HAP-1 (cell line): ENCODE measurements at regions not wholly inside any gene's neighbourhood (a gene's known extent, or its start where the extent isn't known, plus 50 kb on each side); places are given as distances from the start of the nearest gene placed in this dataset.
A peak's percentile ranks its signal among the peaks of the same experiment; 100 is the strongest.

Experiments
- DNase-seq, 2 experiments: peaks; one replicate each; pipeline ENCODE4 v3.0.0-alpha.2; 2016 to 2020; ENCODE audit warnings: low spot score in 2 of 2
- H3K27me3 ChIP-seq: fragments of 250-450 bp; sonication (Bioruptor Pico); 2 replicates; pipeline ENCODE4 v1.5.1; 2020; ENCODE audit warnings: low read depth, mild to moderate bottlenecking, moderate library complexity
- H3K36me3 ChIP-seq: fragments of 250-450 bp; sonication (Bioruptor Pico); replicated peaks from 2 replicates; pipeline ENCODE4 v1.5.1; 2020; ENCODE audit warnings: mild to moderate bottlenecking
- H3K4me1 ChIP-seq: fragments of 250-450 bp; sonication (Bioruptor Pico); 2 replicates; pipeline ENCODE4 v1.5.1; 2020; ENCODE audit warnings: mild to moderate bottlenecking
- H3K4me3 ChIP-seq: fragments of 250-450 bp; sonication (Bioruptor Pico); 2 replicates; pipeline ENCODE4 v1.5.1; 2020; ENCODE audit warnings: mild to moderate bottlenecking, moderate library complexity
- H3K9me3 ChIP-seq: fragments of 250-450 bp; sonication (Bioruptor Pico); 2 replicates; pipeline ENCODE4 v1.5.1; 2020; ENCODE audit warnings: mild to moderate bottlenecking, moderate library complexity
- in situ Hi-C: fragments of 300-500 bp; cut with MboI; formaldehyde crosslinking; loops from 3 replicates; pipeline ENCODE4 v1.14.3; 2020; ENCODE audit warnings: low sequenced_read_pairs, inconsistent platforms, mixed read lengths

- DNase-seq, result no peak
- Histone ChIP-seq H3K36me3 (no peaks in the 10 kb centered on the region), H3K4me3 (no peak overlapping the region), H3K9me3 (no peaks in the 10 kb centered on the region), H3K4me1 (no peaks in the 10 kb centered on the region), H3K27me3 (no peaks in the 10 kb centered on the region)
- in situ Hi-C loops, result no loop called here
These were observed 80.3 kb upstream of the ARL4C start for GRCh38 chr2:234577191-234577590.

- H3K36me3 ChIP-seq, result no peaks in the 10 kb centered on the region
- DNase-seq, result no peak
- no peaks in the 10 kb centered on the region for H3K9me3 ChIP-seq
- no peaks in the 10 kb centered on the region for H3K27me3 ChIP-seq
- in situ Hi-C loops, result no loop called here
- H3K4me1 ChIP-seq, result no peaks in the 10 kb centered on the region
- no peak overlapping the region for H3K4me3 ChIP-seq
These were observed 74.9 kb upstream of the ARL4C start for GRCh38 chr2:234571620-234572407.

GRCh38 chr2:234570476-234570875 lies 73.6 kb upstream of the ARL4C start:
- DNase-seq, result no peak
- Histone ChIP-seq H3K9me3 (no peaks in the 10 kb centered on the region), H3K36me3 (no peaks in the 10 kb centered on the region), H3K27me3 (no peaks in the 10 kb centered on the region), H3K4me3 (no peak overlapping the region), H3K4me1 (peaks cover 3% of the 10 kb centered on the region; the same call in 1 of the 2 replicates)
- in situ Hi-C loops, result no loop called here

GRCh38 chr2:234569776-234570430 lies 73.0 kb upstream of the ARL4C start:
- no peaks in the 10 kb centered on the region for H3K36me3 ChIP-seq
- no peak overlapping the region for H3K4me3 ChIP-seq
- H3K9me3 ChIP-seq, result no peaks in the 10 kb centered on the region
- peaks cover 3% of the 10 kb centered on the region; the same call in 1 of the 2 replicates for H3K4me1 ChIP-seq
- in situ Hi-C loops, result no loop called here
- H3K27me3 ChIP-seq, result no peaks in the 10 kb centered on the region
- no peak for DNase-seq

GRCh38 chr2:234566622-234567021 lies 69.7 kb upstream of the ARL4C start:
- Histone ChIP-seq H3K4me3 (no peak overlapping the region), H3K27me3 (no peaks in the 10 kb centered on the region), H3K9me3 (no peaks in the 10 kb centered on the region), H3K36me3 (no peaks in the 10 kb centered on the region), H3K4me1 (peaks cover 3% of the 10 kb centered on the region; the same call in 1 of the 2 replicates)
- no peak for DNase-seq
- in situ Hi-C loops, result no loop called here

GRCh38 chr2:234565842-234566619 lies 69.2 kb upstream of the ARL4C start:
- Histone ChIP-seq H3K9me3 (no peaks in the 10 kb centered on the region), H3K27me3 (no peaks in the 10 kb centered on the region), H3K4me3 (no peak overlapping the region), H3K36me3 (no peaks in the 10 kb centered on the region), H3K4me1 (peaks cover 3% of the 10 kb centered on the region; the same call in 1 of the 2 replicates)
- DNase-seq, result peak in 1 of 2 experiments; percentile 11
- in situ Hi-C loops, result no loop called here

- H3K4me1 ChIP-seq, result peaks cover 3% of the 10 kb centered on the region; the same call in 1 of the 2 replicates
- no peak overlapping the region for H3K4me3 ChIP-seq
- in situ Hi-C loops, result no loop called here
- no peaks in the 10 kb centered on the region for H3K27me3 ChIP-seq
- no peaks in the 10 kb centered on the region for H3K36me3 ChIP-seq
- no peak for DNase-seq
- no peaks in the 10 kb centered on the region for H3K9me3 ChIP-seq
These were observed 68.3 kb upstream of the ARL4C start for GRCh38 chr2:234565201-234565600.

- H3K4me3 ChIP-seq, result no peak overlapping the region
- H3K36me3 ChIP-seq, result no peaks in the 10 kb centered on the region
- H3K9me3 ChIP-seq, result no peaks in the 10 kb centered on the region; the same call in 1 of the 2 replicates
- H3K27me3 ChIP-seq, result no peaks in the 10 kb centered on the region
- in situ Hi-C loops, result no loop called here
- peaks cover 3% of the 10 kb centered on the region; the same call in 1 of the 2 replicates for H3K4me1 ChIP-seq
- DNase-seq, result no peak
These were observed 67.8 kb upstream of the ARL4C start for GRCh38 chr2:234564699-234565098.

- Histone ChIP-seq H3K9me3 (no peaks in the 10 kb centered on the region; the same call in 1 of the 2 replicates), H3K4me3 (no peak overlapping the region), H3K27me3 (no peaks in the 10 kb centered on the region), H3K36me3 (no peaks in the 10 kb centered on the region), H3K4me1 (no peaks in the 10 kb centered on the region)
- no peak for DNase-seq
- in situ Hi-C loops, result no loop called here
These were observed 62.7 kb upstream of the ARL4C start for GRCh38 chr2:234559609-234560008.

- no peak for DNase-seq
- in situ Hi-C loops, result no loop called here
- Histone ChIP-seq H3K27me3 (no peaks in the 10 kb centered on the region), H3K9me3 (no peaks in the 10 kb centered on the region; the same call in 1 of the 2 replicates), H3K36me3 (no peaks in the 10 kb centered on the region), H3K4me3 (no peak overlapping the region), H3K4me1 (no peaks in the 10 kb centered on the region)
These were observed 61.8 kb upstream of the ARL4C start for GRCh38 chr2:234558642-234559041.

GRCh38 chr2:234556848-234557573 lies 60.1 kb upstream of the ARL4C start:
- no peaks in the 10 kb centered on the region for H3K36me3 ChIP-seq
- no peak overlapping the region for H3K4me3 ChIP-seq
- no peak for DNase-seq
- H3K9me3 ChIP-seq, result no peaks in the 10 kb centered on the region; the same call in 1 of the 2 replicates
- in situ Hi-C loops, result no loop called here
- H3K4me1 ChIP-seq, result no peaks in the 10 kb centered on the region
- no peaks in the 10 kb centered on the region for H3K27me3 ChIP-seq

- Histone ChIP-seq H3K9me3 (no peaks in the 10 kb centered on the region; the same call in 1 of the 2 replicates), H3K4me3 (no peak overlapping the region), H3K27me3 (no peaks in the 10 kb centered on the region), H3K4me1 (0 out of 2 replicates have a peak, but pooled peaks cover 2% of the 10 kb centered on the region), H3K36me3 (no peaks in the 10 kb centered on the region)
- in situ Hi-C loops, result no loop called here
- DNase-seq, result no peak
These were observed 58.9 kb upstream of the ARL4C start for GRCh38 chr2:234555616-234556249.

GRCh38 chr2:234555161-234555560 lies 58.3 kb upstream of the ARL4C start:
- no peak overlapping the region for H3K4me3 ChIP-seq
- in situ Hi-C loops, result no loop called here
- no peak for DNase-seq

More at GRCh38 chr2:234555161-234555560, 58.3 kb upstream of the ARL4C start:
- Histone ChIP-seq H3K27me3 (no peaks in the 10 kb centered on the region), H3K9me3 (no peaks in the 10 kb centered on the region; the same call in 1 of the 2 replicates), H3K4me1 (0 out of 2 replicates have a peak, but pooled peaks cover 4% of the 10 kb centered on the region), H3K36me3 (no peaks in the 10 kb centered on the region)
